Neural cell (in vitro differentiated cells): ENCODE measurements at regions not wholly inside any gene's neighbourhood (a gene's known extent, or its start where the extent isn't known, plus 50 kb on each side); places are given as distances from the start of the nearest gene placed in this dataset.

Experiments
- CTCF ChIP-seq: fragments of 450-650 bp; IDR thresholded peaks from 2 replicates; pipeline ENCODE4 v1.5.1; 2014; ENCODE audit warnings: antibody characterized with exemption, mild to moderate bottlenecking, moderate library complexity; ENCODE audit not compliant: poor library complexity, severe bottlenecking
- SMC3 ChIP-seq: fragments of 450-650 bp; conservative IDR thresholded peaks from 2 replicates; pipeline ENCODE4 v1.6.1; 2014; ENCODE audit warnings: antibody characterized with exemption, mild to moderate bottlenecking, moderate library complexity; ENCODE audit not compliant: poor library complexity
- TAF1 ChIP-seq: IDR thresholded peaks from 2 replicates; pipeline ENCODE4 v1.6.1; 2012; ENCODE audit warnings: low read depth

- no peak for TF ChIP-seq CTCF
- no peak for TF ChIP-seq TAF1
- no peak for TF ChIP-seq SMC3
Measured at GRCh38 chr18:73355121-73355520, 487.3 kb upstream of the NETO1 start.
